Lung (tissue), 11 donors: ENCODE measurements at regions not wholly inside any gene's neighbourhood (a gene's known extent, or its start where the extent isn't known, plus 50 kb on each side); places are given as distances from the start of the nearest gene placed in this dataset.
"Not testable (repeated sequence)": the region's sequence is repeated elsewhere in the genome, so short reads cannot be mapped to it uniquely, and the experiment has no call there.

Experiments used
- ATAC-seq: fragments of 200-7000 bp; cut with Tn5 transposase; one replicate; pipeline ENCODE4 v1.9.1; 2020; ENCODE audit warnings: moderate number of reproducible peaks; ENCODE audit not compliant: insufficient read depth, low FRiP score
- DNase-seq, 3 donors: peaks; one replicate each; pipeline ENCODE4 v3.0.0-alpha.2; 2013 to 2017
- H3K27ac ChIP-seq, 2 donors: one replicate each; pipeline ENCODE4 v1.5.1; 2013; ENCODE audit warnings: mild to moderate bottlenecking in 2 of 2, moderate library complexity in 2 of 2, control low read depth in 1 of 2, inconsistent platforms in 1 of 2, low read depth in 1 of 2, low read length in 1 of 2
- H3K27me3 ChIP-seq, 3 donors: one replicate each; pipeline ENCODE4 v1.5.1; 2013; ENCODE audit warnings: low read length in 2 of 3; ENCODE audit not compliant: control insufficient read depth in 3 of 3, insufficient read depth in 3 of 3
- H3K36me3 ChIP-seq, 4 donors: one replicate each; pipeline ENCODE4 v1.5.1; 2013; ENCODE audit warnings: low read length in 4 of 4, mild to moderate bottlenecking in 1 of 4, moderate library complexity in 1 of 4; ENCODE audit not compliant: control insufficient read depth in 4 of 4, insufficient read depth in 4 of 4
- H3K4me1 ChIP-seq, 5 donors: one replicate each; pipeline ENCODE4 v1.5.1; 2013; ENCODE audit warnings: low read length in 5 of 5, mild to moderate bottlenecking in 2 of 5, moderate library complexity in 1 of 5; ENCODE audit not compliant: control insufficient read depth in 5 of 5, insufficient read depth in 5 of 5
- H3K4me3 ChIP-seq: one replicate; pipeline ENCODE4 v1.5.1; 2013; ENCODE audit warnings: mild to moderate bottlenecking, control low read depth, moderate library complexity
- H3K9ac ChIP-seq, 2 donors: one replicate each; pipeline ENCODE4 v1.5.1; 2013; ENCODE audit warnings: low read length in 2 of 2, control low read depth in 1 of 2; ENCODE audit not compliant: insufficient read depth in 1 of 2
- H3K9me3 ChIP-seq, 4 donors: one replicate each; pipeline ENCODE4 v1.5.1; 2013; ENCODE audit warnings: low read length in 3 of 4, mild to moderate bottlenecking in 1 of 4, moderate library complexity in 1 of 4; ENCODE audit not compliant: control insufficient read depth in 4 of 4, insufficient read depth in 3 of 4
- WGBS, 2 donors: extraction: QIAGEN DNeasy Blood & Tissue Kit; methylation state at CpG; one replicate each; pipeline ENCODE4 v1.1.7; 2013; 5-methylcytosine and 5-hydroxymethylcytosine counted together
- TF ChIP-seq, protein P1 (sequence below): IDR thresholded peaks from 2 replicates; pipeline ENCODE4 v1.5.1; 2012; ENCODE audit warnings: mild to moderate bottlenecking; ENCODE audit errors: control extremely low read depth, extremely low read depth
- donor health status: control.
- donor health status: control.
- donor health status: Bipolar disorder and iron deficiency.
- donor health status: healthy.
- donor health status: DM: yes; HTN: yes; CAD: no.

GRCh38 chr7:115208710-115209560 is 287.0 kb downstream of the MDFIC start:
- Histone ChIP-seq H3K27me3 (no peaks in the 10 kb centered on the region), H3K36me3 (no peaks in the 10 kb centered on the region), H3K4me3 (no peak overlapping the region), H3K27ac (no peak overlapping the region), H3K9me3 (peaks cover 0 to 8% (median 3%) of the 10 kb centered on the region in 4 donors), H3K4me1 (no peaks in the 10 kb centered on the region), H3K9ac (no peak overlapping the region)
- ATAC-seq, result no peak
- WGBS, 2 donors, result 84 to 87% methylated on average over 6 of the region's 6 CpGs
- DNase-seq, result no peak
- TF ChIP-seq, protein P1, sequence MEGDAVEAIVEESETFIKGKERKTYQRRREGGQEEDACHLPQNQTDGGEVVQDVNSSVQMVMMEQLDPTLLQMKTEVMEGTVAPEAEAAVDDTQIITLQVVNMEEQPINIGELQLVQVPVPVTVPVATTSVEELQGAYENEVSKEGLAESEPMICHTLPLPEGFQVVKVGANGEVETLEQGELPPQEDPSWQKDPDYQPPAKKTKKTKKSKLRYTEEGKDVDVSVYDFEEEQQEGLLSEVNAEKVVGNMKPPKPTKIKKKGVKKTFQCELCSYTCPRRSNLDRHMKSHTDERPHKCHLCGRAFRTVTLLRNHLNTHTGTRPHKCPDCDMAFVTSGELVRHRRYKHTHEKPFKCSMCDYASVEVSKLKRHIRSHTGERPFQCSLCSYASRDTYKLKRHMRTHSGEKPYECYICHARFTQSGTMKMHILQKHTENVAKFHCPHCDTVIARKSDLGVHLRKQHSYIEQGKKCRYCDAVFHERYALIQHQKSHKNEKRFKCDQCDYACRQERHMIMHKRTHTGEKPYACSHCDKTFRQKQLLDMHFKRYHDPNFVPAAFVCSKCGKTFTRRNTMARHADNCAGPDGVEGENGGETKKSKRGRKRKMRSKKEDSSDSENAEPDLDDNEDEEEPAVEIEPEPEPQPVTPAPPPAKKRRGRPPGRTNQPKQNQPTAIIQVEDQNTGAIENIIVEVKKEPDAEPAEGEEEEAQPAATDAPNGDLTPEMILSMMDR, result no peak

GRCh38 chr7:115206374-115206773 is 284.5 kb downstream of the MDFIC start:
- not testable (repeated sequence) for H3K9ac ChIP-seq, H3K27me3 ChIP-seq, H3K4me3 ChIP-seq, H3K4me1 ChIP-seq, H3K27ac ChIP-seq, H3K36me3 ChIP-seq, DNase-seq, H3K9me3 ChIP-seq, ATAC-seq
- 74 to 98% methylated on average over 2 of the region's 2 CpGs for WGBS, 2 donors

DNA sequence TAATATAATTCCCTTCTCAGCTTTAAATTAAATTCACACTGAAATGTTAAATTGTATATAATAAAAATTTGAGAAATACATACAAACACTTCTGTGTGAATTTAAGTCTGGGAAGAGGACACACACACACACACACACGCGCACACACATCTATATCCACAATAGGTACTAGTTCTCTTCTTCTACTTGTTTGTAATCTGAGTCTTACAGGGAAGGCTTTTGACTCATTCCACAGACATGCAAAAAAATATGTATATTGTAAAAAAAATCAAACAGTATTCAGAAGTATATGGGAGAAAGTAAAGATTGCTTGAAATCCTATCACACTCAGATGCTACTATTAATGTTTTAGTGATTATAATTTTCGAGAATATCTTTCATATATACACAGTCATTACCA is 276.2 kb downstream of the MDFIC start:
- Histone ChIP-seq H3K4me1 (no peaks in the 10 kb centered on the region), H3K27me3 (no peaks in the 10 kb centered on the region), H3K27ac (no peak overlapping the region), H3K36me3 (no peaks in the 10 kb centered on the region), H3K9me3 (no peaks in the 10 kb centered on the region), H3K9ac (no peak overlapping the region), H3K4me3 (no peak overlapping the region)
- WGBS, 2 donors, result 92 to 94% methylated on average over 3 of the region's 3 CpGs
- DNase-seq (no peak), ATAC-seq (no peak)
- TF ChIP-seq, protein P1, result no peak

GRCh38 chr7:115195208-115195607 is 273.3 kb downstream of the MDFIC start:
- peak in 1 of 3 donors; percentile 32 for DNase-seq
- no peaks in the 10 kb centered on the region for H3K9me3 ChIP-seq
- H3K27ac ChIP-seq, result no peak overlapping the region
- no peak overlapping the region for H3K4me3 ChIP-seq
- no peaks in the 10 kb centered on the region for H3K27me3 ChIP-seq
- no peaks in the 10 kb centered on the region for H3K36me3 ChIP-seq
- TF ChIP-seq, protein P1, result no peak
- ATAC-seq, result no peak
- H3K9ac ChIP-seq, result no peak overlapping the region
- H3K4me1 ChIP-seq, result peaks cover 0 to 20% (median 0%) of the 10 kb centered on the region in 5 donors
- 68 to 77% methylated on average over 2 of the region's 2 CpGs for WGBS, 2 donors
